ENCODE measurements at regions not wholly inside any gene's neighbourhood (a gene's known extent, or its start where the extent isn't known, plus 50 kb on each side); places are given as distances from the start of the nearest gene placed in this dataset.

GRCh38 chr2:83516503-83516902 is 942.6 kb downstream of the SUCLG1 start:
- Histone ChIP-seq H4K20me1 (ENCODE audit: control insufficient read depth, extremely low read depth, insufficient read depth, low read length) (no peaks in the 10 kb centered on the region), H3K9ac (ENCODE audit: insufficient read depth, low read length) (no peak overlapping the region), H2AFZ (ENCODE audit: low read length) (no peak overlapping the region), H3K4me2 (ENCODE audit: extremely low read depth, insufficient read depth, low read length) (no peak overlapping the region), H3K27me3 (ENCODE audit: control insufficient read depth, insufficient read depth, low read length) (no peaks in the 10 kb centered on the region), H3K4me1 (ENCODE audit: control insufficient read depth, extremely low read depth, insufficient read depth, low read length) (no peaks in the 10 kb centered on the region), H3K4me3 (replicated peaks in 1 of 4; ENCODE audit: control extremely low read depth in 1 of 4, insufficient read depth in 1 of 4, low read depth in 3 of 4, low read length in 4 of 4) (no peak overlapping the region), H3K9me3 (ENCODE audit: control insufficient read depth, insufficient read depth, low read depth, low read length) (no peaks in the 10 kb centered on the region), H3K79me2 (ENCODE audit: control insufficient read depth, insufficient read depth, low read length) (no peaks in the 10 kb centered on the region), H3K36me3 (ENCODE audit: control insufficient read depth, insufficient read depth, low read length) (no peaks in the 10 kb centered on the region), H3K27ac (ENCODE audit: insufficient read depth, low read length) (no peak overlapping the region)
- no peak for DNase-seq (ENCODE audit: low read depth in 2 of 2)
- TF ChIP-seq EZH2 (IDR thresholded peaks at IDR 0.05; ENCODE audit: low read length, missing control alignments) (no peak), CTCF (conservative IDR thresholded peaks at IDR 0.05 in 1 of 2, IDR thresholded peaks at IDR 0.05 in 1 of 2; ENCODE audit: low read depth in 1 of 2, low read length in 2 of 2) (no peak)

DNA sequence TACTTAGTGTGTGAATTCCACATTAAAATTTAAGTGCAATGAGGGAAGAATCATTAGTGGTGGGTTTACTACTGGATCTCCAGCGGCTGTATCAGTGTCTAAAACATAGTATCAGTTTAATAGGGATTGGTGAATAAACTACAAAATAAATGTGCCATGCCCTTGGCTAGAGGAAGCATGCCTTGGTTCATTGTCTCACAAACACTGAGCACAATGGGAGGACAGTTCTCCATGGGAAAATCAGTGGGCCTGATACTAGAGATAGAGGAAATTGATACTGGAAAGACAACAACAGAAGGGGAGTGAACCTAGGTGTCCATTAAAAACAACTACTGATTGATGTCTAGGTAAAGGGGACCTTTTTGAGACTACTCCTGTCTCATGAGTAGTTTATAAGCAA is 971.6 kb downstream of the SUCLG1 start:
- TF ChIP-seq EZH2 (IDR thresholded peaks at IDR 0.05; ENCODE audit: low read length, missing control alignments) = no peak
- no peak for TF ChIP-seq CTCF (conservative IDR thresholded peaks at IDR 0.05 in 1 of 2, IDR thresholded peaks at IDR 0.05 in 1 of 2; ENCODE audit: low read depth in 1 of 2, low read length in 2 of 2)
- Histone ChIP-seq H3K9me3 (ENCODE audit: control insufficient read depth, insufficient read depth, low read depth, low read length) (no peaks in the 10 kb centered on the region), H3K27ac (ENCODE audit: insufficient read depth, low read length) (no peak overlapping the region), H3K27me3 (ENCODE audit: control insufficient read depth, insufficient read depth, low read length) (no peaks in the 10 kb centered on the region), H3K4me3 (replicated peaks in 1 of 4; ENCODE audit: control extremely low read depth in 1 of 4, insufficient read depth in 1 of 4, low read depth in 3 of 4, low read length in 4 of 4) (no peak overlapping the region), H3K79me2 (ENCODE audit: control insufficient read depth, insufficient read depth, low read length) (no peaks in the 10 kb centered on the region), H4K20me1 (ENCODE audit: control insufficient read depth, extremely low read depth, insufficient read depth, low read length) (no peaks in the 10 kb centered on the region), H2AFZ (ENCODE audit: low read length) (no peak overlapping the region), H3K4me2 (ENCODE audit: extremely low read depth, insufficient read depth, low read length) (no peak overlapping the region), H3K4me1 (ENCODE audit: control insufficient read depth, extremely low read depth, insufficient read depth, low read length) (no peaks in the 10 kb centered on the region), H3K9ac (ENCODE audit: insufficient read depth, low read length) (no peak overlapping the region), H3K36me3 (ENCODE audit: control insufficient read depth, insufficient read depth, low read length) (no peaks in the 10 kb centered on the region)
- DNase-seq (ENCODE audit: low read depth in 2 of 2) = no peak

GRCh38 chr2:83481436-83481835 is 977.6 kb downstream of the SUCLG1 start:
- TF ChIP-seq EZH2 (IDR thresholded peaks at IDR 0.05; ENCODE audit: low read length, missing control alignments) = no peak
- no peak for TF ChIP-seq CTCF (conservative IDR thresholded peaks at IDR 0.05 in 1 of 2, IDR thresholded peaks at IDR 0.05 in 1 of 2; ENCODE audit: low read depth in 1 of 2, low read length in 2 of 2)
- no peak for DNase-seq (ENCODE audit: low read depth in 2 of 2)

More at GRCh38 chr2:83481436-83481835, 977.6 kb downstream of the SUCLG1 start:
- H3K27me3 ChIP-seq (ENCODE audit: control insufficient read depth, insufficient read depth, low read length) = no peaks in the 10 kb centered on the region
- H3K9ac ChIP-seq (ENCODE audit: insufficient read depth, low read length) = no peak overlapping the region
- no peak overlapping the region for H3K27ac ChIP-seq (ENCODE audit: insufficient read depth, low read length)
- H4K20me1 ChIP-seq (ENCODE audit: control insufficient read depth, extremely low read depth, insufficient read depth, low read length) = no peaks in the 10 kb centered on the region
- H3K36me3 ChIP-seq (ENCODE audit: control insufficient read depth, insufficient read depth, low read length) = no peaks in the 10 kb centered on the region
- H3K4me2 ChIP-seq (ENCODE audit: extremely low read depth, insufficient read depth, low read length) = no peak overlapping the region
- H3K9me3 ChIP-seq (ENCODE audit: control insufficient read depth, insufficient read depth, low read depth, low read length) = no peaks in the 10 kb centered on the region
- H3K4me3 ChIP-seq (replicated peaks in 1 of 4; ENCODE audit: control extremely low read depth in 1 of 4, insufficient read depth in 1 of 4, low read depth in 3 of 4, low read length in 4 of 4) = no peak overlapping the region
- H3K4me1 ChIP-seq (ENCODE audit: control insufficient read depth, extremely low read depth, insufficient read depth, low read length) = no peaks in the 10 kb centered on the region
- H3K79me2 ChIP-seq (ENCODE audit: control insufficient read depth, insufficient read depth, low read length) = no peaks in the 10 kb centered on the region
- no peak overlapping the region for H2AFZ ChIP-seq (ENCODE audit: low read length)

Data from fibroblast of lung (primary cell).